Heart right ventricle (tissue), 16 donors: ENCODE measurements at regions not wholly inside any gene's neighbourhood (a gene's known extent, or its start where the extent isn't known, plus 50 kb on each side); places are given as distances from the start of the nearest gene placed in this dataset.

ENCODE experiments used
- ATAC-seq, 8 donors: fragments of 200-7000 bp; cut with Tn5 transposase; one replicate each; pipeline ENCODE4 v1.9.1; 2020; ENCODE audit warnings: mild to moderate bottlenecking in 8 of 8, moderate library complexity in 8 of 8, moderate number of reproducible peaks in 1 of 8
- DNase-seq, 2 donors: peaks; one replicate each; pipeline ENCODE4 v3.0.0-alpha.2; 2020
- H3K27ac ChIP-seq, 10 donors: fragments of 200-600 bp; sonication (generic) in 2 of 10; one replicate each; pipeline versions ENCODE4 v1.5.0 to v1.8.0; 2020 to 2022; ENCODE audit warnings: mild to moderate bottlenecking in 3 of 10
- H3K27me3 ChIP-seq, 7 donors: fragments of 200-600 bp; one replicate each; pipeline ENCODE4 v1.8.0; 2021 to 2022; ENCODE audit warnings: mild to moderate bottlenecking in 2 of 7
- H3K36me3 ChIP-seq, 9 donors: fragments of 200-600 bp; sonication (generic) in 1 of 9; one replicate each; pipeline versions ENCODE4 v1.5.0 to v1.8.0; 2020 to 2022; ENCODE audit warnings: mild to moderate bottlenecking in 2 of 9
- H3K4me1 ChIP-seq, 9 donors: fragments of 200-600 bp; sonication (generic) in 1 of 9; one replicate each; pipeline versions ENCODE4 v1.5.0 to v1.8.0; 2020 to 2022; ENCODE audit warnings: mild to moderate bottlenecking in 4 of 9
- H3K4me3 ChIP-seq, 10 donors: fragments of 200-600 bp; sonication (generic) in 2 of 10; one replicate each; pipeline versions ENCODE4 v1.5.0 to v1.8.0; 2020 to 2022; ENCODE audit warnings: mild to moderate bottlenecking in 7 of 10, moderate library complexity in 2 of 10
- H3K9me3 ChIP-seq, 11 donors: fragments of 200-600 bp in 10 of 11; sonication (generic) in 2 of 11; one replicate each; pipeline versions ENCODE4 v1.5.0 to v1.8.0; 2013 to 2022; ENCODE audit warnings: mild to moderate bottlenecking in 2 of 11, control low read depth in 1 of 11, moderate library complexity in 1 of 11
- WGBS, 2 donors: extraction: QIAGEN DNeasy Blood & Tissue Kit; methylation state at CpG; one replicate each; pipeline ENCODE4 v1.1.7; 2013; ENCODE audit warnings: inconsistent platforms in 1 of 2; 5-methylcytosine and 5-hydroxymethylcytosine counted together
- intact Hi-C, 10 donors: fragments of 100-400 bp; cut with DNase I; formaldehyde crosslinking; loops; one replicate each; pipeline versions ENCODE4 v1.11.1 to v1.14.2; 2022
- TF ChIP-seq, protein P1 (sequence below), 9 donors: fragments of 200-600 bp; sonication (generic) in 2 of 9; IDR thresholded peaks; one replicate each; pipeline versions ENCODE4 v1.5.0 to v1.8.0; 2021 to 2022; ENCODE audit warnings: antibody characterized with exemption in 9 of 9, mild to moderate bottlenecking in 5 of 9, moderate library complexity in 1 of 9
- donor health status: Arrhythmogenic right ventricular cardiomyopathy.
- donor health status: ischemic (EF 13 %, LVEDD 7.1; RV severe dilation, severe dysfunction).
- donor health status: healthy with polysubstance abuse.
- donor health status: DM: no; HTN: yes; CAD: no.
- donor health status: DM: no; HTN: no; CAD: no.
- donor health status: ischemic (EF 25% LVEDD 6.9; RV normal size, moderate dysfunction).
- donor health status: ischemic (EF 25% LVEDD 5.7; RV mildly dilated, moderate dysfunction).
- donor health status: healthy.
- donor health status: DM: yes; HTN: yes; CAD: no.
- donor health status: Ischemic cardiomyopathy.
- donor health status: ischemic (EF 35%, LVEDD 5.7; RV mildly dilated, moderate dysfunction).
- donor health status: nonischemic (EF 11% LVEDD 7.7; RV severe dilation, severe dysfunction).
- donor health status: DM: yes; HTN: yes; CAD: no.
- donor health status: PGD.
- donor health status: ischemic (EF 29% LVEDD 5.4; RV normal size, mild dysfunction).
- donor health status: nonischemic (EF 23%, LVEDD 6.1; RV moderate dilation, normal function).

DNA sequence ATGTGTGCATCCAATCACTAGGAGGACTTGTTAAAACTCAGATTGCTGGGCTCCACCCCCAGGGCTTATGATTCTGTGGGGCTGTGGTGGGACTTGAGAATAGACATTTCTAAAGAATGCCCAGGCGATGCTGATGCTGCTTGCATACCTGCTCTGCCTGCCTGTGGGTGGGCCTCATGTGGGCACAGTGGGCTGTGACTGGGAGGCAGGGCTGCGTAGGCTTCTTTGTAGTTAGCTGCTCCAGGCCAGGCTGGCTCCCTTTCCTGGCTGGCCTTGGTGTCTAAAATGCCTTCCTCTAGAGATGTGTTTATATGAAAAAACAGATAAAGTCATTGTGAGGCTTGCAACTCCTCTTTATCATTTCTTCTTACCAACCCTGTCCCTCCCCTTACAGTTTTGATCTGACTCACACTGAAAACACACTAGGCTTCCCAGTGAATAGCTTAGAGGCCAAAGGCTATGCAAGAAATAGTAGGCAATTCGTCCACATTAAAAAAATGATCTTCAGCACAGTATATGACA, 495.5 kb upstream of the MAP3K7 start:
- ATAC-seq (peak in 2 of 8 donors; percentile 19 to 29), DNase-seq (no peak)
- WGBS, 2 donors, result 80 to 87% methylated on average over 3 of the region's 3 CpGs
- TF ChIP-seq, protein P1, sequence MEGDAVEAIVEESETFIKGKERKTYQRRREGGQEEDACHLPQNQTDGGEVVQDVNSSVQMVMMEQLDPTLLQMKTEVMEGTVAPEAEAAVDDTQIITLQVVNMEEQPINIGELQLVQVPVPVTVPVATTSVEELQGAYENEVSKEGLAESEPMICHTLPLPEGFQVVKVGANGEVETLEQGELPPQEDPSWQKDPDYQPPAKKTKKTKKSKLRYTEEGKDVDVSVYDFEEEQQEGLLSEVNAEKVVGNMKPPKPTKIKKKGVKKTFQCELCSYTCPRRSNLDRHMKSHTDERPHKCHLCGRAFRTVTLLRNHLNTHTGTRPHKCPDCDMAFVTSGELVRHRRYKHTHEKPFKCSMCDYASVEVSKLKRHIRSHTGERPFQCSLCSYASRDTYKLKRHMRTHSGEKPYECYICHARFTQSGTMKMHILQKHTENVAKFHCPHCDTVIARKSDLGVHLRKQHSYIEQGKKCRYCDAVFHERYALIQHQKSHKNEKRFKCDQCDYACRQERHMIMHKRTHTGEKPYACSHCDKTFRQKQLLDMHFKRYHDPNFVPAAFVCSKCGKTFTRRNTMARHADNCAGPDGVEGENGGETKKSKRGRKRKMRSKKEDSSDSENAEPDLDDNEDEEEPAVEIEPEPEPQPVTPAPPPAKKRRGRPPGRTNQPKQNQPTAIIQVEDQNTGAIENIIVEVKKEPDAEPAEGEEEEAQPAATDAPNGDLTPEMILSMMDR (IDR thresholded peaks at IDR 0.05), result no peak
- H3K4me3 ChIP-seq, result no peak overlapping the region
- H3K36me3 ChIP-seq, result no peaks in the 10 kb centered on the region
- H3K4me1 ChIP-seq, result no peaks in the 10 kb centered on the region
- intact Hi-C loops, result loop anchor here in 1 of 10 donors (5.0 kb wide), 1 partner anchor 140 kb away; no protein-coding TSS in a partner anchor
- no peaks in the 10 kb centered on the region for H3K27me3 ChIP-seq
- H3K27ac ChIP-seq, result no peak overlapping the region
- no peaks in the 10 kb centered on the region for H3K9me3 ChIP-seq

DNA sequence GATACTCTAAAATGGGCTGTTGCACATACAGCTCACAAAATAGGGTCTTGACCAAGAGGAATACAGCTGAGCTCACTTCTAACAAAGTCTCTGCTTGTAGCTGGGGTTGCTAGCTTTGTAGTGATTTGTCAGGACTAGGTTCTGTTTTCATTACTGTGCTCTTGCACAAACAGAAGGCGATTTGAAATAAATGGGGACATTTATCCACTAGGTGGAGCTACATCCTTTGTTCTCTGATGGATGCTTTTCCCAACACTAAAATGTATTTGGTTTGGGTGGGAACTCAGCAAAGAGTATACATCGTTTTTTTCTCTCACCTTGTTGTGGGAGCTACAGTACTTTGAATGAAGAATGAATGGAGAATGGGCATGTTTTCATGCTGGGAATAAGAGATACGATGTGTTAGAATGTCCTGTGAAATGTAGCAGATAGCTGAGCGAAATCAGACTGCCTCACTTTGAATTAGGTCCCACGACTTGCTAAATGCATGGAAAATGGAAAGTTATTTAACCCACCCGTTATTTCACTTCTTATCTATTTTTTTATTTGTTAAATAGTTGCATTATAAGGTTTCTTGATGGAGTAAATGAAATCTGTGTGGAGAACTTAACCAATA, 494.7 kb upstream of the MAP3K7 start:
- Histone ChIP-seq H3K27ac (no peak overlapping the region), H3K9me3 (no peaks in the 10 kb centered on the region), H3K4me1 (no peaks in the 10 kb centered on the region), H3K4me3 (no peak overlapping the region), H3K27me3 (no peaks in the 10 kb centered on the region), H3K36me3 (no peaks in the 10 kb centered on the region)
- no peak for DNase-seq
- WGBS, 2 donors, result 36% methylated on average over 6 of the region's 6 CpGs
- TF ChIP-seq, protein P1 (IDR thresholded peaks at IDR 0.05), result peak; percentile 42 to 77 (median 69)
- intact Hi-C loops, result loop anchor here in 1 of 10 donors (5.0 kb wide), 1 partner anchor 139 kb away; no protein-coding TSS in a partner anchor
- ATAC-seq, result peak in 2 of 8 donors; percentile 24 to 52

DNA sequence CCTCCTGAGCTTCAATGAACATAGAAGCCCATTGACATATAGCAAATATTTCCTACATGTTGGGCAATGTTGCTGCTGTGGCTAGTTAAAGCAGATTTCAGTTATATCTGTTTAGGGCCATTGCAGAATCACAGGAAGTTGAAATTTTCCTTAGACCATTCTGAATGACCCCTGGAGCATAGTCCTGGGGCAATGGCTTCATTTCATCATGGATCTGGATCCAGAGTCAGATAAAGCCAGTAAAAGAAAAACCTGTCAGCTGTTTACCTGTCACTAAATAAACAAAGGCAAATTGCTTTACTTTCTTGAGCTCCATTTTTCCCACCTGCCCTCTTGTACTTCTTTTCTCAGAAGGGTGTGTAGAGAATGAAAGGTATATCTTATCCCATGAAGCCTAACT, 494.0 kb upstream of the MAP3K7 start:
- Histone ChIP-seq H3K9me3 (no peaks in the 10 kb centered on the region), H3K4me3 (no peak overlapping the region), H3K27ac (no peak overlapping the region), H3K4me1 (no peaks in the 10 kb centered on the region), H3K27me3 (no peaks in the 10 kb centered on the region), H3K36me3 (no peaks in the 10 kb centered on the region)
- ATAC-seq, result no peak
- TF ChIP-seq, protein P1 (IDR thresholded peaks at IDR 0.05), result no peak
- no peak for DNase-seq
- intact Hi-C loops, result loop anchor here in 1 of 10 donors (5.0 kb wide), 1 partner anchor 139 kb away; no protein-coding TSS in a partner anchor

DNA sequence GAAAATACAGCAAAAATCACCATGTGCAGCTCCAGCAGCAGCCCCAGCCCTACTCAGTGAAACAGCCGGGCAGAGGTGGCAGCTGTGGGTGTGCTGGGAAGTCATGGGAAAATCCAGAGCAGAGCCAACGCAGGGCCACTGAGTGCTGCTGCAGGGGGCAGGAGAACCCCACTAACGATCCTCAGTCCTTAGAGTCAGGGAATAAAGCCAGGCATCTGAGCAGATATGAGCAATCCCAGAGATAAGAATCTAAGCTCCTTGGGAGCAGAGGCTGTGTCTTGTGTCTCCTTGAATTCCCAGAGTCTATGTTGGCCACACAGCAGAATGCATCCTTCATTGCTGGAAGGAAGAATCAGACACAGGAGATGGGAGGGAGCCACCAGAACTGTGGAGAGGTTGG, 493.1 kb upstream of the MAP3K7 start:
- DNase-seq (no peak), ATAC-seq (no peak)
- no peaks in the 10 kb centered on the region for H3K27me3 ChIP-seq
- 52 to 67% methylated on average over 3 of the region's 3 CpGs for WGBS, 2 donors
- no peak overlapping the region for H3K4me3 ChIP-seq
- H3K27ac ChIP-seq, result no peak overlapping the region
- H3K36me3 ChIP-seq, result no peaks in the 10 kb centered on the region
- no peaks in the 10 kb centered on the region for H3K9me3 ChIP-seq
- intact Hi-C loops, result loop anchor here in 1 of 10 donors (5.0 kb wide), 1 partner anchor 138 kb away; no protein-coding TSS in a partner anchor
- no peaks in the 10 kb centered on the region for H3K4me1 ChIP-seq
- TF ChIP-seq, protein P1 (IDR thresholded peaks at IDR 0.05), result no peak
